AG09319 (cell line): ENCODE measurements at regions not wholly inside any gene's neighbourhood (a gene's known extent, or its start where the extent isn't known, plus 50 kb on each side); places are given as distances from the start of the nearest gene placed in this dataset.
"Not testable (repeated sequence)": the region's sequence is repeated elsewhere in the genome, so short reads cannot be mapped to it uniquely, and the experiment has no call there.

Source experiments
- DNase-seq: peaks from one replicate; pipeline ENCODE4 v3.0.0-alpha.2; 2010; ENCODE audit warnings: low read depth; ENCODE audit errors: extremely low read depth

DNA sequence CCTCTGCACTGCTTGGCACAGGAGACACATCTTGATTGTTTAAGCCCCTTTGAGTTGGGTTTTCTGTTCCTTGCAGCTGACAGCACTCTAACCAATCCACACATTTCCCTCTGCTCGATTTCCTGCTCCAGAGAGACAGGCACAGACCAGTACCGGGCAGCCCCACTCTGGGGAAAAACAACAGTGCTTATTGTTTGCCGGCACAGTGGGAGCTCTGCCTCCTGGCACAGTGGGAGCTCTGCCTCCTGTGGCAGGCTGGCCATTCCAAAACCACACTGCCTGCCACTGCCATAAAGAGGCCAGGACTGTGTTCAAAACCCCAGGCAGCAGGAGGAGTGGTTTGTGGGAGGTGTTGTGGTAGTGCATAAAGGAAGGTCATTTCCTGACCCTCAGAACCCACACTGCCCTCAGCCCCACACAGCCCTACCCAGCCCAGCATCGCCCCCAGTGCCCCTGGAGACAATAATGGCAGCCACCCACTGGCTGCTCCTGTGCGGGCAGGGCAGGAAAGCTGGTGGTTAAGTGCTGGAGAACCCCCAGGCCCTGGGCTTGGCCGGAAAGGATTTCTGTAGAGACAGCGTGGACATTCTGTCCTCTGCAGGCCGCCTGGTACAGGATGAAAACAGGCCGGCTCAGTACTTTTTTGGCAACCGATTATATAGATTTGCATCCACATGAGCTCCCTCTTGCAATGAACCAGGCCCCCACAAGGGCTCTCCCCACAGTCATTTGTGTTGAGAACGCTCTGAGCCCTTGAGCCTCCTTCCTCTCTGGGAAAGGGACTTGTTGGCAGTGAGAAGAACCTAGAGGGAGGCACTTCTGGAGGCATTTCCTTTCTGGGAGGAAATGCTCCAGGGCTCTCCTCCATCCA lies 182.8 kb downstream of the TRIM43 start:
- not testable (repeated sequence) for DNase-seq

DNA sequence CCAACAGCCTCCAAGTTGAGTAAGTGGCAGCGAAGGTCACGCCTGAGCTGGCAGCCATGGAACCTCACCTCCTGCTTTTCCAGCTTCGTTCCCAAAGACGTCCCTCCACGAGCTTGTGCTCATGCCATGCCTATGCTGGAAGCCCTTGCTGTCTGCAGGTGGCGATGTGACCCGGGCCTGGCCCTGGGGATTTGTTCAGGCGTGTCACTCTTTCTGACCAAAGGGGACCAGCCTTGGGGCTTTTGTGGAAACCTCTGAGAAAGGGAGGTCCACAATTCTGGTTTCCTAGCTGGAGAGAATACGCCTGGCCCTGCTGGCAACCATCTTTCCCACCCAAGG lies 183.4 kb downstream of the TRIM43 start:
- DNase-seq: not testable (repeated sequence)
